A673 (cell line): ENCODE measurements at regions not wholly inside any gene's neighbourhood (a gene's known extent, or its start where the extent isn't known, plus 50 kb on each side); places are given as distances from the start of the nearest gene placed in this dataset.

Experiments
- BruUV-seq: library from RNA; stranded (reverse); fragments of 400-500 nt; replicated peaks from 2 replicates; lab custom pipeline; 2021; lab: Mats Ljungman, UMichigan
- CTCF ChIA-PET: fragments of 300-600 bp; sonication (Branson Sonifier 250); formaldehyde crosslinking; loops from one replicate; lab custom pipeline; 2022; ENCODE audit warnings: antibody characterized with exemption; lab: Charles Lee
- POLR2A ChIA-PET: fragments of 300-600 bp; sonication (Branson Sonifier 250); formaldehyde crosslinking; loops from one replicate; lab custom pipeline; 2022; ENCODE audit warnings: antibody characterized with exemption; ENCODE audit not compliant: low non-redundant PET; lab: Charles Lee
- DNase-seq: peaks from one replicate; pipeline ENCODE4 v3.0.0-alpha.2; 2015; ENCODE audit warnings: low spot score
- H3K27ac ChIP-seq: fragments of 200-600 bp; sonication (generic); 2 replicates; pipeline ENCODE4 v1.5.1; 2016; ENCODE audit warnings: mixed run types, low read depth, mild to moderate bottlenecking, mixed read lengths, antibody characterized with exemption, low read length; ENCODE audit not compliant: poor library complexity, severe bottlenecking
- H3K27me3 ChIP-seq: fragments of 200-600 bp; sonication (generic); replicated peaks from 2 replicates; pipeline ENCODE4 v1.6.1; 2017; ENCODE audit warnings: mixed run types, low read depth, mild to moderate bottlenecking, mixed read lengths, antibody characterized with exemption, low read length; ENCODE audit not compliant: insufficient read depth, poor library complexity
- H3K36me3 ChIP-seq: fragments of 200-600 bp; sonication (generic); 2 replicates; pipeline ENCODE4 v1.6.1; 2016; ENCODE audit warnings: mixed run types, mild to moderate bottlenecking, mixed read lengths, antibody characterized with exemption, low read length; ENCODE audit not compliant: insufficient read depth, poor library complexity, severe bottlenecking
- H3K4me1 ChIP-seq: fragments of 200-600 bp; sonication (generic); 2 replicates; pipeline ENCODE4 v1.6.1; 2017; ENCODE audit warnings: mixed run types, mild to moderate bottlenecking, mixed read lengths, antibody characterized with exemption, low read length; ENCODE audit not compliant: insufficient read depth, poor library complexity, severe bottlenecking
- H3K4me3 ChIP-seq: fragments of 200-600 bp; sonication (generic); 2 replicates; pipeline ENCODE4 v1.5.1; 2016; ENCODE audit warnings: low read depth, mixed run types, mild to moderate bottlenecking, mixed read lengths, low read length; ENCODE audit not compliant: poor library complexity, severe bottlenecking
- H3K9me3 ChIP-seq: fragments of 200-600 bp; sonication (generic); 2 replicates; pipeline ENCODE4 v1.6.1; 2016; ENCODE audit warnings: mixed run types, low read depth, mild to moderate bottlenecking, mixed read lengths, antibody characterized with exemption, low read length; ENCODE audit not compliant: poor library complexity, severe bottlenecking
- EZH2 ChIP-seq: fragments of 200-600 bp; sonication (generic); IDR thresholded peaks from 2 replicates; pipeline ENCODE4 v1.6.1; 2017; ENCODE audit warnings: borderline replicate concordance, low read depth, mild to moderate bottlenecking, mixed read lengths, antibody characterized with exemption, low read length; ENCODE audit not compliant: poor library complexity, severe bottlenecking
- intact Hi-C: fragments of 100-400 bp; cut with micrococcal nuclease; formaldehyde crosslinking; loops from one replicate; pipeline ENCODE4 v1.10.0; 2022; ENCODE audit not compliant: unreplicated experiment
- TF ChIP-seq, protein P1 (sequence below): fragments of 300-800, 200-600 bp; sonication (generic); conservative IDR thresholded peaks from 2 replicates; pipeline ENCODE4 v1.5.1; 2017; ENCODE audit warnings: low read depth, mild to moderate bottlenecking, antibody characterized with exemption, low read length, moderate library complexity, mixed read lengths

DNA sequence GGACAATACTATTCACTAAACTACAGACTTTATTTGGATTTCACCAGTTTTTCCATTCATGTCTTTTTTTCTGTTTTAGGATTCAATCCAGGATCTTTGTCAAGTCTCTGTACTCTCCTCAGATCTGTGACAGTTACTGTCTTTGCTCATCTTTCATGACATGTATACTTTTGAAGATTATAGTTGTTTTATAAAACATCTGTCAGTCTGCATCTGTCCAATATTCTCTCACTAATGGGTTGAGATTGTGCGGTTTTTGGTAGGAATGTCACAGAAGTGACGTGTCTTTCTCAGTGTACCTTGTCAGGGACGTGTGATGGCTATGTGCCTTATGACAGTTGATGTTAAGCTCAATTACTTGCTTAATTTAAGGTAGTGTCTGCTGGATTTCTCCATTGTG is 124.9 kb upstream of the TPK1 start:
- TF ChIP-seq EZH2, result no peak
- TF ChIP-seq, protein P1, sequence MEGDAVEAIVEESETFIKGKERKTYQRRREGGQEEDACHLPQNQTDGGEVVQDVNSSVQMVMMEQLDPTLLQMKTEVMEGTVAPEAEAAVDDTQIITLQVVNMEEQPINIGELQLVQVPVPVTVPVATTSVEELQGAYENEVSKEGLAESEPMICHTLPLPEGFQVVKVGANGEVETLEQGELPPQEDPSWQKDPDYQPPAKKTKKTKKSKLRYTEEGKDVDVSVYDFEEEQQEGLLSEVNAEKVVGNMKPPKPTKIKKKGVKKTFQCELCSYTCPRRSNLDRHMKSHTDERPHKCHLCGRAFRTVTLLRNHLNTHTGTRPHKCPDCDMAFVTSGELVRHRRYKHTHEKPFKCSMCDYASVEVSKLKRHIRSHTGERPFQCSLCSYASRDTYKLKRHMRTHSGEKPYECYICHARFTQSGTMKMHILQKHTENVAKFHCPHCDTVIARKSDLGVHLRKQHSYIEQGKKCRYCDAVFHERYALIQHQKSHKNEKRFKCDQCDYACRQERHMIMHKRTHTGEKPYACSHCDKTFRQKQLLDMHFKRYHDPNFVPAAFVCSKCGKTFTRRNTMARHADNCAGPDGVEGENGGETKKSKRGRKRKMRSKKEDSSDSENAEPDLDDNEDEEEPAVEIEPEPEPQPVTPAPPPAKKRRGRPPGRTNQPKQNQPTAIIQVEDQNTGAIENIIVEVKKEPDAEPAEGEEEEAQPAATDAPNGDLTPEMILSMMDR, result no peak
- no peaks in the 10 kb centered on the region for H3K4me1 ChIP-seq
- DNase-seq, result no peak
- no peak overlapping the region for H3K27ac ChIP-seq
- no peak overlapping the region for H3K4me3 ChIP-seq
- BruUV-seq, result no TSS peak
- H3K27me3 ChIP-seq, result no peaks in the 10 kb centered on the region
- ChIA-PET CTCF (no interaction called here), POLR2A (no interaction called here)
- H3K9me3 ChIP-seq, result no peaks in the 10 kb centered on the region
- no peaks in the 10 kb centered on the region for H3K36me3 ChIP-seq
- intact Hi-C loops, result no loop called here

DNA sequence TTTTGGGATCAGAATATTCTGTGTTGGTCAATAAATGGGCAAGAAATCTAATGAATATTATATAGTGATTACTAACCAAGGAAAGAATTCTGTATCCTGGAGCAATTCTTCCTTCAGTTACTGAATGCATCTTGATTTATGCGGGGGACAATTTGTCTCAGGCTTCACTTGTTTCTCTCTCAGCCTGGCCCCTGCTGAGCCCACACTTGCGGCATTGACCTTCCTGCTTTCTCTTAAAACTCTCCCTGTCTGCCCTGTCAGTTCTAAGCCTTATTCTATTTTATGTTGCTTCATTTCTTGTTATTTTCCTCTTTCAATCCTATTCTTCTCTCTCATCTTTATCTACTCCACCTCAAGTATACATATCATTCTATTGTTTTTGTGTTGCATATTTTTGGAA is 122.1 kb upstream of the TPK1 start:
- no peak for TF ChIP-seq EZH2
- TF ChIP-seq, protein P1, result no peak
- intact Hi-C loops, result no loop called here
- no peak for DNase-seq
- Histone ChIP-seq H3K4me3 (no peak overlapping the region), H3K36me3 (no peaks in the 10 kb centered on the region), H3K27ac (no peak overlapping the region), H3K27me3 (no peaks in the 10 kb centered on the region), H3K4me1 (no peaks in the 10 kb centered on the region), H3K9me3 (no peaks in the 10 kb centered on the region)
- CTCF ChIA-PET, result no interaction called here
- POLR2A ChIA-PET, result no interaction called here
- BruUV-seq, result no TSS peak

DNA sequence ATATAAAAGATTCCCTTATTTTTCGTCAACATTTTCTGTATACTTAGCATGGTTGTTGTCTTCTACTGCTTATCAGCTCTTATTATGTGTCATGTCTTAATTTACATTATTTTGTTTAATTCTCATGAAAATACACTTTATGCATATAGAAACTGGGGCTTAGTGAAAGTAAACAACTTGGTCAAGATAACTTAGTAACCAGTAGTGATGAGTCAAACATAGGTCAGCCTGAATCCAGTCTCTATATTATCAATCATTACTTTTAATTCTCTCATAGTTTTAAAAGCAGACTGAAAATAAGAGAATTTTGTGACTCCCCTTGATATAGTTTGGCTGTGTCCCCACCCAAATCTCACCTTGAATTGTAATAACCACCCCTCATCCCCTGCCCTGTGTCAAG is 119.6 kb upstream of the TPK1 start:
- Histone ChIP-seq H3K27me3 (no peaks in the 10 kb centered on the region), H3K9me3 (no peaks in the 10 kb centered on the region), H3K36me3 (no peaks in the 10 kb centered on the region), H3K27ac (no peak overlapping the region), H3K4me1 (no peaks in the 10 kb centered on the region), H3K4me3 (no peak overlapping the region)
- POLR2A ChIA-PET, result no interaction called here
- no peak for DNase-seq
- intact Hi-C loops, result no loop called here
- TF ChIP-seq, protein P1, result no peak
- CTCF ChIA-PET, result no interaction called here
- BruUV-seq, result no TSS peak
